GM10266 (cell line): ENCODE measurements at regions not wholly inside any gene's neighbourhood (a gene's known extent, or its start where the extent isn't known, plus 50 kb on each side); places are given as distances from the start of the nearest gene placed in this dataset.

Experiments used
- DNase-seq: peaks from one replicate; pipeline ENCODE4 v3.0.0; 2012; ENCODE audit errors: extremely low spot score
- CTCF ChIP-seq: IDR thresholded peaks from 2 replicates; pipeline ENCODE4 v1.5.1; 2012; ENCODE audit warnings: mild to moderate bottlenecking, low read depth; ENCODE audit not compliant: control insufficient read depth, insufficient read depth; ENCODE audit errors: missing control alignments

- no peak for DNase-seq
- no peak for TF ChIP-seq CTCF
Observed at GRCh38 chr4:176587920-176588319, 204.8 kb downstream of the VEGFC start.

GRCh38 chr4:176588436-176588835 is 204.3 kb downstream of the VEGFC start:
- no peak for TF ChIP-seq CTCF
- no peak for DNase-seq

GRCh38 chr4:176592976-176593670 is 199.6 kb downstream of the VEGFC start:
- no peak for TF ChIP-seq CTCF
- no peak for DNase-seq

- TF ChIP-seq CTCF: no peak
- no peak for DNase-seq
Observed at GRCh38 chr4:176593943-176594342, 198.8 kb downstream of the VEGFC start.

- DNase-seq: no peak
- TF ChIP-seq CTCF: no peak
Observed at GRCh38 chr4:176595257-176595656, 197.5 kb downstream of the VEGFC start.

GRCh38 chr4:176601124-176601523 is 191.6 kb downstream of the VEGFC start:
- DNase-seq: no peak
- TF ChIP-seq CTCF: no peak

- TF ChIP-seq CTCF: no peak
- DNase-seq: no peak
Observed at GRCh38 chr4:176607807-176608206, 184.9 kb downstream of the VEGFC start.
